ENCODE measurements at regions not wholly inside any gene's neighbourhood (a gene's known extent, or its start where the extent isn't known, plus 50 kb on each side); places are given as distances from the start of the nearest gene placed in this dataset.

- DNase-seq (ENCODE audit: low read depth in 1 of 2, low spot score in 2 of 2), result peak in 1 of 2 experiments; percentile 23
- no peaks in the 10 kb centered on the region for H3K27me3 ChIP-seq (replicated peaks)
- peaks cover 3% of the 10 kb centered on the region; the same call in 1 of the 2 replicates for H3K9me3 ChIP-seq (replicated peaks)
- H3K4me3 ChIP-seq, result no peak overlapping the region
- H3K36me3 ChIP-seq, result no peaks in the 10 kb centered on the region
- H3K27ac ChIP-seq, result no peak overlapping the region
- no peaks in the 10 kb centered on the region for H3K4me1 ChIP-seq (replicated peaks)
Observed at GRCh38 chr19:31706691-31707620, 357.7 kb upstream of the TSHZ3 start.

GRCh38 chr19:31708520-31708919 is 359.3 kb upstream of the TSHZ3 start:
- Histone ChIP-seq H3K27ac (no peak overlapping the region), H3K4me3 (no peak overlapping the region), H3K4me1 (replicated peaks) (no peaks in the 10 kb centered on the region), H3K36me3 (no peaks in the 10 kb centered on the region), H3K9me3 (replicated peaks) (peaks cover 3% of the 10 kb centered on the region; the same call in 1 of the 2 replicates), H3K27me3 (replicated peaks) (no peaks in the 10 kb centered on the region)
- peak in 1 of 2 experiments; percentile 10 for DNase-seq (ENCODE audit: low read depth in 1 of 2, low spot score in 2 of 2)

GRCh38 chr19:31709476-31709875 is 360.2 kb upstream of the TSHZ3 start:
- Histone ChIP-seq H3K9me3 (replicated peaks) (no peaks in the 10 kb centered on the region), H3K27ac (no peak overlapping the region), H3K4me1 (replicated peaks) (no peaks in the 10 kb centered on the region), H3K27me3 (replicated peaks) (no peaks in the 10 kb centered on the region), H3K36me3 (no peaks in the 10 kb centered on the region), H3K4me3 (no peak overlapping the region)
- peak in 1 of 2 experiments; percentile 2 for DNase-seq (ENCODE audit: low read depth in 1 of 2, low spot score in 2 of 2)

- no peak overlapping the region for H3K27ac ChIP-seq
- no peaks in the 10 kb centered on the region for H3K4me1 ChIP-seq (replicated peaks)
- H3K36me3 ChIP-seq, result no peaks in the 10 kb centered on the region
- H3K27me3 ChIP-seq (replicated peaks), result no peaks in the 10 kb centered on the region
- DNase-seq (ENCODE audit: low read depth in 1 of 2, low spot score in 2 of 2), result no peak
- no peak overlapping the region for H3K4me3 ChIP-seq
- no peaks in the 10 kb centered on the region for H3K9me3 ChIP-seq (replicated peaks)
Observed at GRCh38 chr19:31715249-31715945, 366.2 kb upstream of the TSHZ3 start.

GRCh38 chr19:31716826-31717225 is 367.6 kb upstream of the TSHZ3 start:
- H3K27ac ChIP-seq, result no peak overlapping the region
- no peaks in the 10 kb centered on the region for H3K27me3 ChIP-seq (replicated peaks)
- no peak overlapping the region for H3K4me3 ChIP-seq
- no peak for DNase-seq (ENCODE audit: low read depth in 1 of 2, low spot score in 2 of 2)
- H3K9me3 ChIP-seq (replicated peaks), result no peaks in the 10 kb centered on the region
- H3K36me3 ChIP-seq, result no peaks in the 10 kb centered on the region
- no peaks in the 10 kb centered on the region for H3K4me1 ChIP-seq (replicated peaks)

- no peak for DNase-seq (ENCODE audit: low read depth in 1 of 2, low spot score in 2 of 2)
- no peak overlapping the region for H3K27ac ChIP-seq
Observed at GRCh38 chr19:31717269-31717923, 368.2 kb upstream of the TSHZ3 start.

GRCh38 chr19:31718032-31718431 is 368.8 kb upstream of the TSHZ3 start:
- H3K36me3 ChIP-seq, result no peaks in the 10 kb centered on the region
- DNase-seq (ENCODE audit: low read depth in 1 of 2, low spot score in 2 of 2), result no peak
- no peaks in the 10 kb centered on the region for H3K9me3 ChIP-seq (replicated peaks)
- no peaks in the 10 kb centered on the region for H3K27me3 ChIP-seq (replicated peaks)
- no peaks in the 10 kb centered on the region for H3K4me1 ChIP-seq (replicated peaks)
- no peak overlapping the region for H3K27ac ChIP-seq
- no peak overlapping the region for H3K4me3 ChIP-seq

More at GRCh38 chr19:31717269-31717923, 368.2 kb upstream of the TSHZ3 start:
- Histone ChIP-seq H3K4me3 (no peak overlapping the region), H3K36me3 (no peaks in the 10 kb centered on the region), H3K9me3 (replicated peaks) (no peaks in the 10 kb centered on the region), H3K27me3 (replicated peaks) (no peaks in the 10 kb centered on the region), H3K4me1 (replicated peaks) (no peaks in the 10 kb centered on the region)

- H3K4me3 ChIP-seq, result no peak overlapping the region
- H3K36me3 ChIP-seq, result no peaks in the 10 kb centered on the region
- DNase-seq (ENCODE audit: low read depth in 1 of 2, low spot score in 2 of 2), result peak in 1 of 2 experiments; percentile 5
- H3K27ac ChIP-seq, result no peak overlapping the region
- no peaks in the 10 kb centered on the region for H3K4me1 ChIP-seq (replicated peaks)
- no peaks in the 10 kb centered on the region for H3K27me3 ChIP-seq (replicated peaks)
- no peaks in the 10 kb centered on the region for H3K9me3 ChIP-seq (replicated peaks)
Observed at GRCh38 chr19:31718898-31719297, 369.7 kb upstream of the TSHZ3 start.

- DNase-seq (ENCODE audit: low read depth in 1 of 2, low spot score in 2 of 2), result no peak
- no peaks in the 10 kb centered on the region for H3K4me1 ChIP-seq (replicated peaks)
- H3K27ac ChIP-seq, result no peak overlapping the region
- H3K36me3 ChIP-seq, result no peaks in the 10 kb centered on the region
- H3K4me3 ChIP-seq, result no peak overlapping the region
- H3K27me3 ChIP-seq (replicated peaks), result no peaks in the 10 kb centered on the region
- no peaks in the 10 kb centered on the region for H3K9me3 ChIP-seq (replicated peaks)
Observed at GRCh38 chr19:31723101-31723500, 373.9 kb upstream of the TSHZ3 start.

GRCh38 chr19:31725051-31725450 is 375.8 kb upstream of the TSHZ3 start:
- Histone ChIP-seq H3K27me3 (replicated peaks) (no peaks in the 10 kb centered on the region; the same call in 1 of the 2 replicates), H3K27ac (no peak overlapping the region), H3K4me1 (replicated peaks) (no peaks in the 10 kb centered on the region), H3K9me3 (replicated peaks) (no peaks in the 10 kb centered on the region), H3K36me3 (no peaks in the 10 kb centered on the region), H3K4me3 (no peak overlapping the region)
- no peak for DNase-seq (ENCODE audit: low read depth in 1 of 2, low spot score in 2 of 2)

- H3K36me3 ChIP-seq, result no peaks in the 10 kb centered on the region
- DNase-seq (ENCODE audit: low read depth in 1 of 2, low spot score in 2 of 2), result no peak
- H3K27ac ChIP-seq, result no peak overlapping the region
- no peaks in the 10 kb centered on the region for H3K9me3 ChIP-seq (replicated peaks)
- no peak overlapping the region for H3K4me3 ChIP-seq
- H3K27me3 ChIP-seq (replicated peaks), result no peaks in the 10 kb centered on the region; the same call in 1 of the 2 replicates
- H3K4me1 ChIP-seq (replicated peaks), result no peaks in the 10 kb centered on the region
Observed at GRCh38 chr19:31727536-31727935, 378.3 kb upstream of the TSHZ3 start.

- no peaks in the 10 kb centered on the region; the same call in 1 of the 2 replicates for H3K27me3 ChIP-seq (replicated peaks)
- no peaks in the 10 kb centered on the region for H3K36me3 ChIP-seq
- H3K27ac ChIP-seq, result no peak overlapping the region
- no peaks in the 10 kb centered on the region for H3K9me3 ChIP-seq (replicated peaks)
- DNase-seq (ENCODE audit: low read depth in 1 of 2, low spot score in 2 of 2), result no peak
- no peaks in the 10 kb centered on the region for H3K4me1 ChIP-seq (replicated peaks)
- H3K4me3 ChIP-seq, result no peak overlapping the region
Observed at GRCh38 chr19:31730270-31730669, 381.0 kb upstream of the TSHZ3 start.

GRCh38 chr19:31733591-31733990 is 384.4 kb upstream of the TSHZ3 start:
- no peaks in the 10 kb centered on the region for H3K4me1 ChIP-seq (replicated peaks)
- no peaks in the 10 kb centered on the region for H3K9me3 ChIP-seq (replicated peaks)
- H3K36me3 ChIP-seq, result no peaks in the 10 kb centered on the region

More at GRCh38 chr19:31733591-31733990, 384.4 kb upstream of the TSHZ3 start:
- no peak overlapping the region for H3K4me3 ChIP-seq
- no peak for DNase-seq (ENCODE audit: low read depth in 1 of 2, low spot score in 2 of 2)
- H3K27me3 ChIP-seq (replicated peaks), result no peaks in the 10 kb centered on the region; the same call in 1 of the 2 replicates
- H3K27ac ChIP-seq, result no peak overlapping the region
